IMR-90 (cell line): ENCODE measurements at regions not wholly inside any gene's neighbourhood (a gene's known extent, or its start where the extent isn't known, plus 50 kb on each side); places are given as distances from the start of the nearest gene placed in this dataset.

ENCODE experiments used
- ATAC-seq: fragments of 200-7000 bp; cut with Tn5 transposase; 2 replicates; pipeline ENCODE4 v1.9.1; 2020; ENCODE audit warnings: low read depth, mild to moderate bottlenecking, moderate library complexity
- BruUV-seq: library from RNA; stranded (reverse); fragments of 400-500 nt; replicated peaks from 2 replicates; lab custom pipeline; 2021; lab: Mats Ljungman, UMichigan
- CTCF ChIA-PET: fragments of 300-600 bp; formaldehyde crosslinking; extraction: SDS; loops from one replicate; lab custom pipeline; 2021; ENCODE audit warnings: antibody characterized with exemption; lab: Yijun Ruan, JAX
- POLR2A ChIA-PET: fragments of 300-600 bp; sonication (Branson Sonifier 250); formaldehyde crosslinking; loops from one replicate; lab custom pipeline; 2022; ENCODE audit warnings: antibody characterized with exemption; ENCODE audit not compliant: unreplicated experiment; lab: Charles Lee
- DNase-seq: peaks from one replicate; pipeline ENCODE4 v3.0.0; 2013
- H2AFZ ChIP-seq: replicated peaks from 2 replicates; pipeline ENCODE3; 2013; ENCODE audit warnings: low read length, mild to moderate bottlenecking; ENCODE audit not compliant: poor library complexity
- H2AK5ac ChIP-seq: 2 replicates; pipeline ENCODE4 v1.6.1; 2013; ENCODE audit warnings: low read depth, low read length, inconsistent platforms
- H2AK9ac ChIP-seq: replicated peaks from 2 replicates; pipeline ENCODE3; 2013; ENCODE audit warnings: mild to moderate bottlenecking, low read depth, low read length, moderate library complexity; ENCODE audit not compliant: poor library complexity
- H2BK120ac ChIP-seq: 2 replicates; pipeline ENCODE4 v1.6.1; 2013; ENCODE audit warnings: low read depth, low read length, inconsistent platforms
- H2BK15ac ChIP-seq: 3 replicates; pipeline ENCODE4 v1.6.1; 2013; ENCODE audit warnings: low read depth, low read length, inconsistent platforms
- H2BK20ac ChIP-seq: 2 replicates; pipeline ENCODE4 v1.6.1; 2013; ENCODE audit warnings: low read depth, mild to moderate bottlenecking, inconsistent platforms, low read length, moderate library complexity
- H2BK5ac ChIP-seq: 2 replicates; pipeline ENCODE4 v1.6.1; 2013; ENCODE audit warnings: mild to moderate bottlenecking, low read depth, low read length, inconsistent platforms; ENCODE audit not compliant: poor library complexity, severe bottlenecking
- H3K14ac ChIP-seq: replicated peaks from 2 replicates; pipeline ENCODE4 v1.6.1; 2013; ENCODE audit warnings: low read depth, low read length, inconsistent platforms
- H3K18ac ChIP-seq: 2 replicates; pipeline ENCODE4 v1.6.1; 2013; ENCODE audit warnings: low read depth, low read length, control low read depth
- H3K23ac ChIP-seq: 2 replicates; pipeline ENCODE4 v1.6.1; 2013; ENCODE audit warnings: low read depth, low read length, inconsistent platforms
- H3K27ac ChIP-seq: 2 replicates; pipeline ENCODE4 v1.5.1; 2013; ENCODE audit warnings: mild to moderate bottlenecking, control low read depth, low read length; ENCODE audit not compliant: insufficient read depth
- H3K27me3 ChIP-seq: 2 replicates; pipeline ENCODE4 v1.6.1; 2013; ENCODE audit warnings: low read length; ENCODE audit not compliant: control insufficient read depth, insufficient read depth
- H3K36me3 ChIP-seq: 2 replicates; pipeline ENCODE4 v1.6.1; 2013; ENCODE audit warnings: low read length, mixed read lengths; ENCODE audit not compliant: control insufficient read depth, insufficient read depth
- H3K4ac ChIP-seq: 2 replicates; pipeline ENCODE4 v1.6.1; 2013; ENCODE audit warnings: low read depth, low read length, inconsistent platforms
- H3K4me1 ChIP-seq: 2 replicates; pipeline ENCODE4 v1.6.1; 2013; ENCODE audit warnings: low read length, mixed read lengths; ENCODE audit not compliant: control insufficient read depth, insufficient read depth
- H3K4me2 ChIP-seq: 2 replicates; pipeline ENCODE4 v1.6.1; 2013; ENCODE audit warnings: low read depth, mild to moderate bottlenecking, control low read depth, low read length, moderate library complexity
- H3K4me3 ChIP-seq: 2 replicates; pipeline ENCODE4 v1.5.1; 2013; ENCODE audit warnings: low read depth, mild to moderate bottlenecking, control low read depth, low read length, moderate library complexity; ENCODE audit not compliant: insufficient read depth
- H3K56ac ChIP-seq: 2 replicates; pipeline ENCODE4 v1.6.1; 2013; ENCODE audit warnings: low read length, inconsistent platforms; ENCODE audit not compliant: insufficient read depth; ENCODE audit errors: extremely low read depth
- H3K79me1 ChIP-seq, 2 experiments: 2 replicates each; pipeline ENCODE4 v1.6.1; 2013; ENCODE audit warnings: low read length in 2 of 2, inconsistent platforms in 1 of 2, low read depth in 1 of 2
- H3K9ac ChIP-seq: 2 replicates; pipeline ENCODE4 v1.6.1; 2013; ENCODE audit warnings: low read depth, low read length, control low read depth
- H3K9me1 ChIP-seq: 2 replicates; pipeline ENCODE4 v1.6.1; 2013; ENCODE audit warnings: low read length, inconsistent platforms; ENCODE audit not compliant: insufficient read depth
- H3K9me3 ChIP-seq: 2 replicates; pipeline ENCODE4 v1.6.1; 2013; ENCODE audit warnings: low read length; ENCODE audit not compliant: control insufficient read depth, insufficient read depth
- H4K20me1 ChIP-seq: 2 replicates; pipeline ENCODE4 v1.6.1; 2013; ENCODE audit warnings: low read length, inconsistent platforms; ENCODE audit not compliant: insufficient read depth
- H4K5ac ChIP-seq: 2 replicates; pipeline ENCODE4 v1.6.1; 2013; ENCODE audit warnings: mild to moderate bottlenecking, low read depth, low read length, control low read depth
- H4K8ac ChIP-seq, 2 experiments: 2 replicates each; pipeline ENCODE4 v1.6.1; 2013; ENCODE audit warnings: low read depth in 2 of 2, low read length in 2 of 2, control low read depth in 1 of 2, inconsistent platforms in 1 of 2
- H4K91ac ChIP-seq: 2 replicates; pipeline ENCODE4 v1.6.1; 2013; ENCODE audit warnings: low read depth, low read length, inconsistent platforms; ENCODE audit not compliant: insufficient read depth
- CHD1 ChIP-seq: IDR thresholded peaks from 2 replicates; pipeline ENCODE4 v1.6.1; 2012; ENCODE audit warnings: low read depth, low read length, improper control_type of control experiment
- ELK1 ChIP-seq: fragments of 150-350 bp; IDR thresholded peaks from 2 replicates; pipeline ENCODE4 v1.6.1; 2016; ENCODE audit warnings: low read depth, mild to moderate bottlenecking, low read length, moderate library complexity, borderline replicate concordance
- MAFK ChIP-seq: IDR thresholded peaks from 2 replicates; pipeline ENCODE4 v1.6.1; 2012; ENCODE audit warnings: low read depth, low read length, improper control_type of control experiment
- POLR2A ChIP-seq: IDR thresholded peaks from 2 replicates; pipeline ENCODE4 v1.6.1; 2012; ENCODE audit warnings: mild to moderate bottlenecking, low read depth, low read length
- RFX5 ChIP-seq: IDR thresholded peaks from 2 replicates; pipeline ENCODE4 v1.8.0; 2012; ENCODE audit warnings: low read depth, mild to moderate bottlenecking, low read length, moderate library complexity
- WGBS, 2 experiments: methylation state at CpG; one replicate each; pipeline versions ENCODE4 v1.1.5 to v1.1.7; 2013; ENCODE audit warnings: missing lambda C conversion rate in 2 of 2; ENCODE audit not compliant: insufficient read length in 1 of 2; ENCODE audit errors: extremely low coverage in 2 of 2; 5-methylcytosine and 5-hydroxymethylcytosine counted together
- dilution Hi-C: fragments of 300-500 bp; cut with HindIII; formaldehyde crosslinking; loops from one replicate; pipeline ENCODE4 v1.14.3; 2018; ENCODE audit warnings: low sequenced_read_pairs; ENCODE audit not compliant: unreplicated experiment
- in situ Hi-C: fragments of 300-500 bp; cut with MboI; formaldehyde crosslinking; loops from 3 replicates; pipeline ENCODE4 v1.14.3; 2019; ENCODE audit warnings: low sequenced_read_pairs, inconsistent platforms, mixed read lengths
- intact Hi-C: fragments of 100-400 bp; cut with micrococcal nuclease; formaldehyde crosslinking; loops from 2 replicates; pipeline ENCODE4 v1.10.0; 2022
- TF ChIP-seq, protein P1 (sequence below): fragments of 150-350 bp; IDR thresholded peaks from 2 replicates; pipeline ENCODE4 v1.6.1; 2017; ENCODE audit warnings: mild to moderate bottlenecking, antibody characterized with exemption, low read length, low read depth
- TF ChIP-seq, protein P2 (sequence below): conservative IDR thresholded peaks from 2 replicates; pipeline ENCODE4 v1.5.1; 2012; ENCODE audit warnings: mild to moderate bottlenecking, low read depth, low read length, improper control_type of control experiment

- H2AFZ ChIP-seq = no peak overlapping the region
- no peak overlapping the region for H3K23ac ChIP-seq
- CTCF ChIA-PET = no interaction called here
- H3K9ac ChIP-seq = no peak overlapping the region
- POLR2A ChIA-PET = no interaction called here
- no peak overlapping the region for H3K4me2 ChIP-seq
- no peak overlapping the region for H3K14ac ChIP-seq
- H3K27me3 ChIP-seq = peaks cover 2% of the 10 kb centered on the region; the same call in 1 of the 2 replicates
- H3K18ac ChIP-seq = no peak overlapping the region
- no peak overlapping the region for H2BK5ac ChIP-seq
- intact Hi-C loops = no loop called here
- no peaks in the 10 kb centered on the region for H4K20me1 ChIP-seq
- H3K36me3 ChIP-seq = no peaks in the 10 kb centered on the region
- no peak overlapping the region for H3K4me3 ChIP-seq
- dilution Hi-C loops = no loop called here
- H2BK15ac ChIP-seq = no peak overlapping the region
- no peak overlapping the region for H2AK9ac ChIP-seq
- in situ Hi-C loops = no loop called here
- no peak overlapping the region for H3K27ac ChIP-seq
- H4K8ac ChIP-seq = no peak overlapping the region
- H4K5ac ChIP-seq = no peak overlapping the region
- H2AK5ac ChIP-seq = no peak overlapping the region
- no peak overlapping the region for H2BK120ac ChIP-seq
- no peaks in the 10 kb centered on the region for H3K9me1 ChIP-seq
- TF ChIP-seq CHD1 (no peak), RFX5 (no peak), ELK1 (no peak), POLR2A (no peak), MAFK (no peak)
- TF ChIP-seq, protein P1, sequence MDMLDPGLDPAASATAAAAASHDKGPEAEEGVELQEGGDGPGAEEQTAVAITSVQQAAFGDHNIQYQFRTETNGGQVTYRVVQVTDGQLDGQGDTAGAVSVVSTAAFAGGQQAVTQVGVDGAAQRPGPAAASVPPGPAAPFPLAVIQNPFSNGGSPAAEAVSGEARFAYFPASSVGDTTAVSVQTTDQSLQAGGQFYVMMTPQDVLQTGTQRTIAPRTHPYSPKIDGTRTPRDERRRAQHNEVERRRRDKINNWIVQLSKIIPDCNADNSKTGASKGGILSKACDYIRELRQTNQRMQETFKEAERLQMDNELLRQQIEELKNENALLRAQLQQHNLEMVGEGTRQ = no peak
- TF ChIP-seq, protein P2, sequence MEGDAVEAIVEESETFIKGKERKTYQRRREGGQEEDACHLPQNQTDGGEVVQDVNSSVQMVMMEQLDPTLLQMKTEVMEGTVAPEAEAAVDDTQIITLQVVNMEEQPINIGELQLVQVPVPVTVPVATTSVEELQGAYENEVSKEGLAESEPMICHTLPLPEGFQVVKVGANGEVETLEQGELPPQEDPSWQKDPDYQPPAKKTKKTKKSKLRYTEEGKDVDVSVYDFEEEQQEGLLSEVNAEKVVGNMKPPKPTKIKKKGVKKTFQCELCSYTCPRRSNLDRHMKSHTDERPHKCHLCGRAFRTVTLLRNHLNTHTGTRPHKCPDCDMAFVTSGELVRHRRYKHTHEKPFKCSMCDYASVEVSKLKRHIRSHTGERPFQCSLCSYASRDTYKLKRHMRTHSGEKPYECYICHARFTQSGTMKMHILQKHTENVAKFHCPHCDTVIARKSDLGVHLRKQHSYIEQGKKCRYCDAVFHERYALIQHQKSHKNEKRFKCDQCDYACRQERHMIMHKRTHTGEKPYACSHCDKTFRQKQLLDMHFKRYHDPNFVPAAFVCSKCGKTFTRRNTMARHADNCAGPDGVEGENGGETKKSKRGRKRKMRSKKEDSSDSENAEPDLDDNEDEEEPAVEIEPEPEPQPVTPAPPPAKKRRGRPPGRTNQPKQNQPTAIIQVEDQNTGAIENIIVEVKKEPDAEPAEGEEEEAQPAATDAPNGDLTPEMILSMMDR = no peak
- no peak overlapping the region for H3K4ac ChIP-seq
- DNase-seq = no peak
- H3K79me1 ChIP-seq = no peaks in the 10 kb centered on the region
- no peak overlapping the region for H3K56ac ChIP-seq
- H4K91ac ChIP-seq = no peak overlapping the region
- BruUV-seq = no TSS peak
- WGBS, 2 experiments = no CpG with 5 or more reads among the region's 2 CpGs
- H3K9me3 ChIP-seq = no peaks in the 10 kb centered on the region
- no peaks in the 10 kb centered on the region for H3K4me1 ChIP-seq
- no peak overlapping the region for H2BK20ac ChIP-seq
- ATAC-seq = no peak
Measured at GRCh38 chr2:47990503-47990902, 84.2 kb upstream of the FBXO11 start.
